ENCODE measurements at regions not wholly inside any gene's neighbourhood (a gene's known extent, or its start where the extent isn't known, plus 50 kb on each side); places are given as distances from the start of the nearest gene placed in this dataset.

- no peak for TF ChIP-seq SNAI2 (CRISPR knock-in tag; IDR thresholded peaks at IDR 0.05)
- ATAC-seq, result no peak
Observed at GRCh38 chr11:128152796-128153696, 434.3 kb downstream of the ETS1 start.

GRCh38 chr11:128151780-128152179 is 435.6 kb downstream of the ETS1 start:
- TF ChIP-seq OSR1 (CRISPR knock-in tag; IDR thresholded peaks at IDR 0.05) (no peak), ZNF565 (CRISPR knock-in tag; conservative IDR thresholded peaks at IDR 0.05; ENCODE audit: low read depth) (no peak), CREB5 (CRISPR knock-in tag; IDR thresholded peaks at IDR 0.05; ENCODE audit: low read depth) (no peak), BACH2 (CRISPR knock-in tag; IDR thresholded peaks at IDR 0.05; ENCODE audit: borderline replicate concordance) (no peak), ZFP3 (CRISPR knock-in tag; IDR thresholded peaks at IDR 0.05) (no peak), PATZ1 (CRISPR knock-in tag; IDR thresholded peaks at IDR 0.05; ENCODE audit: borderline replicate concordance) (no peak), TCF4 (CRISPR knock-in tag; IDR thresholded peaks at IDR 0.05; ENCODE audit: borderline replicate concordance) (no peak), PPARA (CRISPR knock-in tag; IDR thresholded peaks at IDR 0.05; ENCODE audit: borderline replicate concordance) (no peak)
- no peak for ATAC-seq

- TF ChIP-seq OSR1 (CRISPR knock-in tag; IDR thresholded peaks at IDR 0.05) (no peak), CREB5 (CRISPR knock-in tag; IDR thresholded peaks at IDR 0.05; ENCODE audit: low read depth) (no peak), SNAI2 (CRISPR knock-in tag; IDR thresholded peaks at IDR 0.05) (no peak)
- ATAC-seq, result no peak
Observed at GRCh38 chr11:128151338-128151737, 436.0 kb downstream of the ETS1 start.

- no peak for ATAC-seq
- TF ChIP-seq ZFP30 (CRISPR knock-in tag; IDR thresholded peaks at IDR 0.05) (no peak), PPARA (CRISPR knock-in tag; IDR thresholded peaks at IDR 0.05; ENCODE audit: borderline replicate concordance) (no peak), ZFP3 (CRISPR knock-in tag; IDR thresholded peaks at IDR 0.05) (no peak), CSRNP3 (CRISPR knock-in tag; IDR thresholded peaks at IDR 0.05) (no peak), GLIS3 (CRISPR knock-in tag; IDR thresholded peaks at IDR 0.05) (no peak), ZNF70 (CRISPR knock-in tag; IDR thresholded peaks at IDR 0.05) (no peak), CREB5 (CRISPR knock-in tag; IDR thresholded peaks at IDR 0.05; ENCODE audit: low read depth) (no peak), RARB (CRISPR knock-in tag; IDR thresholded peaks at IDR 0.05) (no peak), TSHZ2 (CRISPR knock-in tag; IDR thresholded peaks at IDR 0.05) (no peak), TOX (CRISPR knock-in tag; IDR thresholded peaks at IDR 0.05; ENCODE audit: borderline replicate concordance) (no peak), ESRRG (CRISPR knock-in tag; IDR thresholded peaks at IDR 0.05) (no peak), PATZ1 (CRISPR knock-in tag; IDR thresholded peaks at IDR 0.05; ENCODE audit: borderline replicate concordance) (no peak), OSR1 (CRISPR knock-in tag; IDR thresholded peaks at IDR 0.05) (no peak), CSDC2 (CRISPR knock-in tag; IDR thresholded peaks at IDR 0.05) (no peak), ZNF8 (CRISPR knock-in tag; IDR thresholded peaks at IDR 0.05) (no peak)
Observed at GRCh38 chr11:128148208-128148607, 439.1 kb downstream of the ETS1 start.
